HepG2 (cell line): ENCODE measurements at regions not wholly inside any gene's neighbourhood (a gene's known extent, or its start where the extent isn't known, plus 50 kb on each side); places are given as distances from the start of the nearest gene placed in this dataset.

ENCODE experiments used
- ATF2 ChIP-seq: sonication (generic); formaldehyde crosslinking; IDR thresholded peaks from 2 replicates; pipeline ENCODE4 v1.4.0; 2020; ENCODE audit warnings: missing genetic modification reagents
- CTCF ChIP-seq: sonication (generic); formaldehyde crosslinking; IDR thresholded peaks from 2 replicates; pipeline ENCODE4 v1.5.0; 2020; ENCODE audit warnings: mild to moderate bottlenecking, missing genetic modification reagents, moderate library complexity
- POLR2AphosphoS5 ChIP-seq: IDR thresholded peaks from 2 replicates; pipeline ENCODE4 v1.6.1; 2012; ENCODE audit warnings: low read depth, low read length
- ZNF33B ChIP-seq: sonication (generic); formaldehyde crosslinking; IDR thresholded peaks from 2 replicates; pipeline ENCODE4 v1.5.1; 2020; ENCODE audit warnings: mild to moderate bottlenecking, missing genetic modification reagents
- ZZZ3 ChIP-seq: sonication (generic); formaldehyde crosslinking; IDR thresholded peaks from 2 replicates; pipeline ENCODE4 v1.4.0; 2020; ENCODE audit warnings: missing genetic modification reagents, mild to moderate bottlenecking, borderline replicate concordance

- TF ChIP-seq POLR2AphosphoS5 (no peak), ATF2 (CRISPR knock-in tag) (no peak), ZZZ3 (CRISPR knock-in tag) (no peak), ZNF33B (no peak), CTCF (CRISPR knock-in tag) (no peak)
These were observed 618.5 kb downstream of the KCNJ2 start for GRCh38 chr17:70787721-70788300.
